Uterus (tissue), 2 donors: ENCODE measurements at regions not wholly inside any gene's neighbourhood (a gene's known extent, or its start where the extent isn't known, plus 50 kb on each side); places are given as distances from the start of the nearest gene placed in this dataset.

Experiments used
- POLR2A ChIP-seq, 2 donors: fragments of 450-650 bp; IDR thresholded peaks; one replicate each; pipeline ENCODE4 v1.6.1; 2016; ENCODE audit warnings: antibody characterized with exemption in 2 of 2, mild to moderate bottlenecking in 1 of 2, moderate library complexity in 1 of 2
- TF ChIP-seq, protein P1 (sequence below), 4 experiments: fragments of 200-600 bp in 2 of 4; fragments of 450-650 bp in 2 of 4; sonication (generic) in 2 of 4; IDR thresholded peaks; one replicate each; pipeline ENCODE4 v1.5.1; 2016 to 2019; ENCODE audit warnings: antibody characterized with exemption in 4 of 4, mild to moderate bottlenecking in 2 of 4, moderate library complexity in 1 of 4

DNA sequence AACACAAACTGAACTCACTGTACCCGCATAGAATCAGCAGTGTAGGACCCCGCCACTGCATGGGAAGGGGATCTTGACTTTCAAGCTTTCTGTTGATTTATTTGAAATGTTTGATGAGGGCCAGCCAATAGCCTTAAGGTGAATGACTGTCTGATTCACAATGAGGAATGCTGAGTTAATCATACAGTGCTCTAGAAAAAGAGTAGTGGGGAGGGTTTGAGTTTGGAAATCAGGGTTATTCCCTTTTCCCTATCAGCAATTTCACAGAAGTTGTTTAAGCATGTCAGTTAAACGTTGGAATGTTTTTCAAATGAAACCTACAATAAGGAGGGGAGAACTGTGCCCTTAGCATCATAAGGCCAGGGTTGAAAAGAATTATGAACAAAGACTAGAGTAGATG lies 937.5 kb downstream of the GRID1 start:
- no peak for TF ChIP-seq POLR2A (IDR thresholded peaks at IDR 0.05)
- TF ChIP-seq, protein P1, sequence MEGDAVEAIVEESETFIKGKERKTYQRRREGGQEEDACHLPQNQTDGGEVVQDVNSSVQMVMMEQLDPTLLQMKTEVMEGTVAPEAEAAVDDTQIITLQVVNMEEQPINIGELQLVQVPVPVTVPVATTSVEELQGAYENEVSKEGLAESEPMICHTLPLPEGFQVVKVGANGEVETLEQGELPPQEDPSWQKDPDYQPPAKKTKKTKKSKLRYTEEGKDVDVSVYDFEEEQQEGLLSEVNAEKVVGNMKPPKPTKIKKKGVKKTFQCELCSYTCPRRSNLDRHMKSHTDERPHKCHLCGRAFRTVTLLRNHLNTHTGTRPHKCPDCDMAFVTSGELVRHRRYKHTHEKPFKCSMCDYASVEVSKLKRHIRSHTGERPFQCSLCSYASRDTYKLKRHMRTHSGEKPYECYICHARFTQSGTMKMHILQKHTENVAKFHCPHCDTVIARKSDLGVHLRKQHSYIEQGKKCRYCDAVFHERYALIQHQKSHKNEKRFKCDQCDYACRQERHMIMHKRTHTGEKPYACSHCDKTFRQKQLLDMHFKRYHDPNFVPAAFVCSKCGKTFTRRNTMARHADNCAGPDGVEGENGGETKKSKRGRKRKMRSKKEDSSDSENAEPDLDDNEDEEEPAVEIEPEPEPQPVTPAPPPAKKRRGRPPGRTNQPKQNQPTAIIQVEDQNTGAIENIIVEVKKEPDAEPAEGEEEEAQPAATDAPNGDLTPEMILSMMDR (IDR thresholded peaks at IDR 0.05): no peak
